ENCODE measurements at regions not wholly inside any gene's neighbourhood (a gene's known extent, or its start where the extent isn't known, plus 50 kb on each side); places are given as distances from the start of the nearest gene placed in this dataset.

- H3K9me2 ChIP-seq (ENCODE audit: insufficient read depth) = no peaks in the 10 kb centered on the region
- H3K79me2 ChIP-seq (replicated peaks; ENCODE audit: insufficient read depth) = no peaks in the 10 kb centered on the region
- peaks cover 6% of the 10 kb centered on the region; the same call in 2 of the 3 replicates for H3K4me1 Mint-ChIP-seq
- no peak overlapping the region for H3K27ac ChIP-seq (ENCODE audit: low read depth)
- no peaks in the 10 kb centered on the region for H3K27me3 Mint-ChIP-seq (ENCODE audit: insufficient read depth, low read depth, poor library complexity)
- no peaks in the 10 kb centered on the region for H4K20me1 ChIP-seq (replicated peaks; ENCODE audit: insufficient read depth)
- no peaks in the 10 kb centered on the region for H3K4me1 ChIP-seq (ENCODE audit: insufficient read depth)
- no peak overlapping the region for H3K27ac Mint-ChIP-seq
- H3K36me3 ChIP-seq (ENCODE audit: insufficient read depth) = no peaks in the 10 kb centered on the region
- DNase-seq (ENCODE audit: low spot score) (no peak), ATAC-seq (no peak)
- H3K4me3 Mint-ChIP-seq = no peak overlapping the region
- H3K4me3 ChIP-seq = no peak overlapping the region
- H3K27me3 ChIP-seq (ENCODE audit: insufficient read depth) = no peaks in the 10 kb centered on the region
- H3K9me3 Mint-ChIP-seq = no peaks in the 10 kb centered on the region
- H2AFZ ChIP-seq = no peak overlapping the region
- no peaks in the 10 kb centered on the region for H3F3A ChIP-seq (replicated peaks; ENCODE audit: low read depth)
- TF ChIP-seq CTCF (conservative IDR thresholded peaks at IDR 0.05; ENCODE audit: low read depth in 2 of 2) (no peak), JUNB (IDR thresholded peaks at IDR 0.05; ENCODE audit: unreplicated experiment) (no peak), STAT1 (IDR thresholded peaks at IDR 0.05; ENCODE audit: unreplicated experiment) (no peak), ZNF114 (CRISPR knock-in tag; IDR thresholded peaks at IDR 0.05) (no peak), NANOG (IDR thresholded peaks at IDR 0.05; ENCODE audit: borderline replicate concordance) (no peak), ZNF462 (CRISPR knock-in tag; IDR thresholded peaks at IDR 0.05) (no peak), CREB1 (CRISPR knock-in tag; IDR thresholded peaks at IDR 0.05; ENCODE audit: low read depth) (no peak), EZH2 (IDR thresholded peaks at IDR 0.05; ENCODE audit: low read depth, unreplicated experiment) (no peak), POLR2AphosphoS5 (IDR thresholded peaks at IDR 0.05; ENCODE audit: low read depth) (no peak), REST (IDR thresholded peaks at IDR 0.05; ENCODE audit: unreplicated experiment) (no peak), ZNF331 (CRISPR knock-in tag; IDR thresholded peaks at IDR 0.05; ENCODE audit: low read depth) (no peak), ETS1 (IDR thresholded peaks at IDR 0.05) (no peak), EZH2phosphoT487 (IDR thresholded peaks at IDR 0.05; ENCODE audit: unreplicated experiment) (no peak)
- H3K4me2 ChIP-seq = no peak overlapping the region
- no peaks in the 10 kb centered on the region for H3K36me3 Mint-ChIP-seq (ENCODE audit: low read depth)
Measured at GRCh38 chr7:142553216-142553615, 196.1 kb upstream of the PRSS1 start.

Measured in GM23338 (cell line).